ENCODE measurements at regions not wholly inside any gene's neighbourhood (a gene's known extent, or its start where the extent isn't known, plus 50 kb on each side); places are given as distances from the start of the nearest gene placed in this dataset.
"Not testable (repeated sequence)": the region's sequence is repeated elsewhere in the genome, so short reads cannot be mapped to it uniquely, and the experiment has no call there.

DNA sequence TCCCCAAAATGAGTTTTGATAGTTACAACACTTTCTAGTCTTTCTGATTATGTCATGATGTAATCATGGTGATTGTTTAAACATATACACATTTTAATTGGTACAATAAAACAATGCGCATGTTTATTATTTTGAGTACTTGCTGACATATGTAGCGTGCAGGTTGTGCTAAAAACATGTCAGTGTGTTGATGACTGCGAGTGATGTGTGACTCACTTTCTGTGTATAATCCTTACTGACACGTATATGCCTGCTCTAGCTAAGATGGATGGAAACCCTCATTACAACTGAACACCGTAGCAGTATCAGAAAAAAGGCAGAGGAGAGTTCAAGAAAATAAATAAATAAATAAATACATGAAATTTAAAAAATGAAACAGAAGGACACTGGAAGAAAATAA, 1552.4 kb upstream of the FLRT2 start:
- Histone ChIP-seq H3K4me1 (ENCODE audit: insufficient read depth) (peaks cover 20% of the 10 kb centered on the region), H4K20me1 (ENCODE audit: insufficient read depth, poor library complexity, severe bottlenecking) (no peaks in the 10 kb centered on the region), H3K9me3 (ENCODE audit: low read depth) (no peaks in the 10 kb centered on the region), H3K27me3 (no peaks in the 10 kb centered on the region), H3K4me2 (no peak overlapping the region), H3K4me3 (no peak overlapping the region), H3K27ac (no peak overlapping the region), H2AFZ (no peak overlapping the region), H3K79me2 (no peaks in the 10 kb centered on the region), H3K36me3 (replicated peaks; ENCODE audit: insufficient read depth, low read depth) (no peaks in the 10 kb centered on the region), H3K9me2 (replicated peaks; ENCODE audit: insufficient read depth) (no peaks in the 10 kb centered on the region)
- no peak for DNase-seq (ENCODE audit: low spot score)
- no peak for TF ChIP-seq EZH2phosphoT487 (IDR thresholded peaks at IDR 0.05; ENCODE audit: low read depth, severe bottlenecking, unreplicated experiment)
- TF ChIP-seq, protein P1, sequence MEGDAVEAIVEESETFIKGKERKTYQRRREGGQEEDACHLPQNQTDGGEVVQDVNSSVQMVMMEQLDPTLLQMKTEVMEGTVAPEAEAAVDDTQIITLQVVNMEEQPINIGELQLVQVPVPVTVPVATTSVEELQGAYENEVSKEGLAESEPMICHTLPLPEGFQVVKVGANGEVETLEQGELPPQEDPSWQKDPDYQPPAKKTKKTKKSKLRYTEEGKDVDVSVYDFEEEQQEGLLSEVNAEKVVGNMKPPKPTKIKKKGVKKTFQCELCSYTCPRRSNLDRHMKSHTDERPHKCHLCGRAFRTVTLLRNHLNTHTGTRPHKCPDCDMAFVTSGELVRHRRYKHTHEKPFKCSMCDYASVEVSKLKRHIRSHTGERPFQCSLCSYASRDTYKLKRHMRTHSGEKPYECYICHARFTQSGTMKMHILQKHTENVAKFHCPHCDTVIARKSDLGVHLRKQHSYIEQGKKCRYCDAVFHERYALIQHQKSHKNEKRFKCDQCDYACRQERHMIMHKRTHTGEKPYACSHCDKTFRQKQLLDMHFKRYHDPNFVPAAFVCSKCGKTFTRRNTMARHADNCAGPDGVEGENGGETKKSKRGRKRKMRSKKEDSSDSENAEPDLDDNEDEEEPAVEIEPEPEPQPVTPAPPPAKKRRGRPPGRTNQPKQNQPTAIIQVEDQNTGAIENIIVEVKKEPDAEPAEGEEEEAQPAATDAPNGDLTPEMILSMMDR (IDR thresholded peaks at IDR 0.05; ENCODE audit: poor library complexity), result no peak
- TF ChIP-seq EZH2 (IDR thresholded peaks at IDR 0.05; ENCODE audit: borderline replicate concordance), result no peak
- WGBS (ENCODE audit: low lambda C conversion rate, missing lambda C conversion rate), result 90% methylated on average over 5 of the region's 5 CpGs

DNA sequence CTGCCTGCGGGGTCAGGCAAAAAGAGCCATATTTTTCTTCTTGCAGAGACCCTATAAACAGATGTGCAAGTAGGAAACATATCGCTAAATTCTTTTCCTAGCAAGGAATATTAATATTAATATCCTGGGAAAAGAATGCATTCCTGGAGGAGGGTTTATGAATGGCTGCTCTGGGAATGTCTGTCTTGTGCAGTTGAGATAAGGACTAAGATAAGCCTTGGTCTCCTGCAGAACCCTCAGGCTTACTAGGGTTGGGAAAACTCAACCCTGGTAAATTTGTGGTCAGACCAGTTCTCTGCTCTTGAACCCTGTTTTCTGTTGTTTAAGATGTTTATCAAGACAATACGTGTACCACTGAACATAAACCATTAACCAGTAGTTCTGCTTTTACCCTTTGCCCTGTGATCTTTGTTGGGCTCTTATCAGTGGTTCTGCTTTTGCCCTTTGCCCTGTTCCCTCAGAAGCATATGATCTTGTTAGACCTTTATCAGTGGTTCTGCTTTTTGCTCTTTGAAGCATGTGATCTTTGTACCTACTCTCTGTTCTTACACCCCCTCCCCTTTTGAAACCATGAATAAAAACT, 1548.2 kb upstream of the FLRT2 start:
- H3K9me2 ChIP-seq (replicated peaks; ENCODE audit: insufficient read depth); H3K4me1 ChIP-seq (ENCODE audit: insufficient read depth); H2AFZ ChIP-seq; H3K9me3 ChIP-seq (ENCODE audit: low read depth); H3K79me2 ChIP-seq; H3K4me3 ChIP-seq; H3K4me2 ChIP-seq; H4K20me1 ChIP-seq (ENCODE audit: insufficient read depth, poor library complexity, severe bottlenecking); H3K36me3 ChIP-seq (replicated peaks; ENCODE audit: insufficient read depth, low read depth); H3K27me3 ChIP-seq; H3K27ac ChIP-seq; DNase-seq (ENCODE audit: low spot score): not testable (repeated sequence)
- 68% methylated on average over 3 of the region's 3 CpGs for WGBS (ENCODE audit: low lambda C conversion rate, missing lambda C conversion rate)

DNA sequence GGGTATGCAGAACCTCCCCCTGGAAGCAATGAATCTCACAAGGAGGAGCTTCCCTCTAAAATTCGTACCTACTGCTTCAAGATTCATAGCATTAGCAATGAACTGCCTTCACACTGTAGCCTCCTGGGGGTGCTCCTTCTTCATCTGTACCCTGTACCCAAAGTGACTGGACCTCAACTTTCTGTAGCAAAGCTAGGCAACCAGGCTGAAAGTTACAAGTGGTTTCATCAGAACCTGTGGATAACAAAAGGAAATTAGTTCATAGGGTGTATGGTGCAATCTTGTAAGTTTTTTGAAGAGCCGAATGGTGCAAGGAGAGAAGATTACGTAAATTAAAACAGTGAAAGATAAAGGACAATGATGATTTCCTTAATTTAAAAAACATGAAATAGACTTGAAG, 1541.7 kb upstream of the FLRT2 start:
- DNase-seq (ENCODE audit: low spot score), result no peak
- Histone ChIP-seq H3K4me2 (no peak overlapping the region), H3K27me3 (no peaks in the 10 kb centered on the region), H3K9me2 (replicated peaks; ENCODE audit: insufficient read depth) (no peaks in the 10 kb centered on the region), H3K36me3 (replicated peaks; ENCODE audit: insufficient read depth, low read depth) (no peaks in the 10 kb centered on the region), H2AFZ (no peak overlapping the region), H3K79me2 (no peaks in the 10 kb centered on the region), H4K20me1 (ENCODE audit: insufficient read depth, poor library complexity, severe bottlenecking) (no peaks in the 10 kb centered on the region), H3K4me1 (ENCODE audit: insufficient read depth) (no peaks in the 10 kb centered on the region), H3K9me3 (ENCODE audit: low read depth) (peaks cover 3% of the 10 kb centered on the region), H3K4me3 (no peak overlapping the region), H3K27ac (no peak overlapping the region)
- WGBS (ENCODE audit: low lambda C conversion rate, missing lambda C conversion rate), result 87% methylated on average over 3 of the region's 3 CpGs
- no peak for TF ChIP-seq EZH2 (IDR thresholded peaks at IDR 0.05; ENCODE audit: borderline replicate concordance)
- no peak for TF ChIP-seq EZH2phosphoT487 (IDR thresholded peaks at IDR 0.05; ENCODE audit: low read depth, severe bottlenecking, unreplicated experiment)
- TF ChIP-seq, protein P1 (IDR thresholded peaks at IDR 0.05; ENCODE audit: poor library complexity), result no peak

DNA sequence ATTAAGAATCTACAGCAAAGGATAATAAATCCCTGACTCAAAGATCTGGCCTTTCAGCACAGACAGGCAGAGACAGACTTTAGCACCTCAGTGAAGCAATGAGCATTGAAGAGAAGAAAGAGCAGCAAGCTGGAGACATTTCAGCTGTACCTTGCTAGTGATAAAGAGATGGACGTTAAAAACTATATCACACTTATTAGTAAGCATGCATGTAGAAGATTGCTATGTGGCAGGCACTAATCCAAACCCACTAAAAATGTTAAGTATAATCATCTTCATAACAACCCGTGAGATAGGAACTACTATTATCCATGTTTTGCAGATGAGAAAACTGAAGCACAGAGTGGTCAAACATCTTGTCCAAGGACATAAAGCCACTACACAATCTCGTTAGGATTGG, 1538.3 kb upstream of the FLRT2 start:
- Histone ChIP-seq H3K9me2 (replicated peaks; ENCODE audit: insufficient read depth) (no peaks in the 10 kb centered on the region), H3K27me3 (no peaks in the 10 kb centered on the region), H3K36me3 (replicated peaks; ENCODE audit: insufficient read depth, low read depth) (no peaks in the 10 kb centered on the region), H3K27ac (no peak overlapping the region), H3K4me1 (ENCODE audit: insufficient read depth) (no peaks in the 10 kb centered on the region), H3K79me2 (no peaks in the 10 kb centered on the region), H3K4me2 (no peak overlapping the region), H3K9me3 (ENCODE audit: low read depth) (peaks cover 3% of the 10 kb centered on the region), H2AFZ (no peak overlapping the region), H3K4me3 (no peak overlapping the region), H4K20me1 (ENCODE audit: insufficient read depth, poor library complexity, severe bottlenecking) (no peaks in the 10 kb centered on the region)
- no peak for DNase-seq (ENCODE audit: low spot score)
- 95% methylated on average over 3 of the region's 3 CpGs for WGBS (ENCODE audit: low lambda C conversion rate, missing lambda C conversion rate)
- TF ChIP-seq EZH2phosphoT487 (IDR thresholded peaks at IDR 0.05; ENCODE audit: low read depth, severe bottlenecking, unreplicated experiment), result no peak
- TF ChIP-seq EZH2 (IDR thresholded peaks at IDR 0.05; ENCODE audit: borderline replicate concordance), result no peak
- TF ChIP-seq, protein P1 (IDR thresholded peaks at IDR 0.05; ENCODE audit: poor library complexity), result no peak
